ENCODE measurements at regions not wholly inside any gene's neighbourhood (a gene's known extent, or its start where the extent isn't known, plus 50 kb on each side); places are given as distances from the start of the nearest gene placed in this dataset.
A peak's percentile ranks its signal among the peaks of the same experiment; 100 is the strongest.

DNA sequence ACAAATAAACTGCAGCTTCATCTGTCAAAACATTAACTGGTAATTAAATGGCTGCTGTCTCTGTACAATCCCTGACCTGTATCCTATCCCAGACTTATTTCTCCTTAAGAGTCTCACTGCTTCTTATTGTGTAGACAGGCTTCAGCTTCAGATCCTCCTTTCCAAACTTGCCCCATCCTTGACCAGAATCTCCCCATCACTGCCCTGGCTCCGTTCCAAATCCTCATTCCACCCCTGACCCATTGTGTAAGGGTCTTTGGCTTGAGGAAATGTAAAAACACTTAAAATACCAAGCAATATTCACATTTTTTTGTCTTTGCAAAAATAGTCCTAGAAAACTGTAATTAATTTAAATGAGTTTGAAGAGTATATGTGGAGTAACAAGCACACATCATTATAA lies 152.6 kb upstream of the VEGFC start:
- TF ChIP-seq, protein P1, sequence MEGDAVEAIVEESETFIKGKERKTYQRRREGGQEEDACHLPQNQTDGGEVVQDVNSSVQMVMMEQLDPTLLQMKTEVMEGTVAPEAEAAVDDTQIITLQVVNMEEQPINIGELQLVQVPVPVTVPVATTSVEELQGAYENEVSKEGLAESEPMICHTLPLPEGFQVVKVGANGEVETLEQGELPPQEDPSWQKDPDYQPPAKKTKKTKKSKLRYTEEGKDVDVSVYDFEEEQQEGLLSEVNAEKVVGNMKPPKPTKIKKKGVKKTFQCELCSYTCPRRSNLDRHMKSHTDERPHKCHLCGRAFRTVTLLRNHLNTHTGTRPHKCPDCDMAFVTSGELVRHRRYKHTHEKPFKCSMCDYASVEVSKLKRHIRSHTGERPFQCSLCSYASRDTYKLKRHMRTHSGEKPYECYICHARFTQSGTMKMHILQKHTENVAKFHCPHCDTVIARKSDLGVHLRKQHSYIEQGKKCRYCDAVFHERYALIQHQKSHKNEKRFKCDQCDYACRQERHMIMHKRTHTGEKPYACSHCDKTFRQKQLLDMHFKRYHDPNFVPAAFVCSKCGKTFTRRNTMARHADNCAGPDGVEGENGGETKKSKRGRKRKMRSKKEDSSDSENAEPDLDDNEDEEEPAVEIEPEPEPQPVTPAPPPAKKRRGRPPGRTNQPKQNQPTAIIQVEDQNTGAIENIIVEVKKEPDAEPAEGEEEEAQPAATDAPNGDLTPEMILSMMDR (IDR thresholded peaks at IDR 0.05; ENCODE audit: low read depth, low read length, missing control alignments), result no peak
- DNase-seq (ENCODE audit: extremely low read depth, low read depth), result no peak
- no peak overlapping the region for H3K4me3 ChIP-seq (replicated peaks; ENCODE audit: low read depth, low read length)

DNA sequence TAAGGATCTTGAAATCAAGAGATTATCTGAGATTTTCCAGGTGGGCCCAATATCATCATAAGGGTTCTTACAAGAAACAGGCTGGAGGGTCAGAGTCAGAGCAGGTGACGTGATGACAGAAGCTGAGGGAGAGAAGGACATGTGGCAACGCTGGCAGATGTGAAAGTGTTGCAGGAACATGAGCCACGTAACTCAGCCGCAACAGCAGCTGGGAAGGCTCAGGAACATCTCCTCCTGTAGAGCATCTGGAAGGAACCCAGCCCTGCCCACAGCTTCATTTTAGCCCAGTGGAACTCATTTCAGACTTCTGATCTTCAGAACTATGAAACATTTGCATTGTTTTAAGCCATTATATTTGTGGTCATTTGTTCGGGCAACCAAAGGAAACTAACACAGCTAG lies 156.3 kb upstream of the VEGFC start:
- no peak overlapping the region for H3K4me3 ChIP-seq (replicated peaks; ENCODE audit: low read depth, low read length)
- TF ChIP-seq, protein P1 (IDR thresholded peaks at IDR 0.05; ENCODE audit: low read depth, low read length, missing control alignments), result no peak
- peak; percentile 22 for DNase-seq (ENCODE audit: extremely low read depth, low read depth)

DNA sequence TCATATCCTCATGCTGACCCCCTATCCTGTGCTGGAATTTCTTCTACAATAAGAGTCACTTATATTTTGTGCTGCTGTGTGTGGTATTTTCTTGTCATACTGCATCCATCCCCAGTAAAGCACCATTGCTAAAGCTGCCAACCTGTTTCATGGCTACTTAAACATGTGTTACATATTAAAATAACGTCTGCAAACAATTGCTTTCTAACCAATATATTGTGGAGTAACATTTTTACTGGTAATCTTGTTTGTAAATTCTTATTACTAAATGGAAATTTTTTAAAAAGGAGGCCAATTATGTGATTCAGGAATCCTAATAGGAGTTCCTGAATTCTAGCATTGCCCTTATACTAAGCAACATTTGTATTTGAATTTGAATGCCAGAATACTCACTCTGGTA lies 160.3 kb upstream of the VEGFC start:
- no peak overlapping the region for H3K4me3 ChIP-seq (replicated peaks; ENCODE audit: low read depth, low read length)
- TF ChIP-seq, protein P1 (IDR thresholded peaks at IDR 0.05; ENCODE audit: low read depth, low read length, missing control alignments), result no peak
- DNase-seq (ENCODE audit: extremely low read depth, low read depth), result peak; percentile 36

- DNase-seq (ENCODE audit: extremely low read depth, low read depth), result no peak
- TF ChIP-seq, protein P1 (IDR thresholded peaks at IDR 0.05; ENCODE audit: low read depth, low read length, missing control alignments), result no peak
Observed at GRCh38 chr4:176957353-176958118, 164.8 kb upstream of the VEGFC start.

GRCh38 chr4:176959980-176960379 lies 167.3 kb upstream of the VEGFC start:
- no peak overlapping the region for H3K4me3 ChIP-seq (replicated peaks; ENCODE audit: low read depth, low read length)
- TF ChIP-seq, protein P1 (IDR thresholded peaks at IDR 0.05; ENCODE audit: low read depth, low read length, missing control alignments), result no peak
- DNase-seq (ENCODE audit: extremely low read depth, low read depth), result no peak

More at GRCh38 chr4:176957353-176958118, 164.8 kb upstream of the VEGFC start:
- H3K4me3 ChIP-seq (replicated peaks; ENCODE audit: low read depth, low read length), result no peak overlapping the region

GRCh38 chr4:176963121-176963520 lies 170.4 kb upstream of the VEGFC start:
- DNase-seq (ENCODE audit: extremely low read depth, low read depth), result no peak
- TF ChIP-seq, protein P1 (IDR thresholded peaks at IDR 0.05; ENCODE audit: low read depth, low read length, missing control alignments), result no peak
- H3K4me3 ChIP-seq (replicated peaks; ENCODE audit: low read depth, low read length), result no peak overlapping the region
